ENCODE measurements at regions not wholly inside any gene's neighbourhood (a gene's known extent, or its start where the extent isn't known, plus 50 kb on each side); places are given as distances from the start of the nearest gene placed in this dataset.

DNA sequence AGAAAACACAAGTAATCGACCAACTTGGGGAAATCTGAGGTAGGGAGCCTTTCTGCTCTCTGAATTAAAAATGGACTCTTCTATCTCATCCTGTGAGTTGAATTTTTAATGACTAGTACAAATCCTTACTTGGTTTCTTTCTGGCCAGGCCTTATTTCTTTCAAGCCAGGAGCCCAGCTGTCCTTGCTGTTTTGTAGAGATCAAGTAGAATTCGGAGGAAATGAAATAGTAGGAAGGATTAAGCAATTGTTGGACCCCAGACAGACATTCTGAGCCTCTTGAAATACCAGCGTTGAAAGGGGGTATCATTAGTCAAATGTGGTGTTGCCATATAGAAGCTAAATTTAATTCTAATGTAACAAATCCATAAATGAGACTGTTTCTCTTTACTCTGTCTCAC, 53.7 kb upstream of the SMIM15 start:
- DNase-seq (ENCODE audit: low read depth), result no peak
- no peak overlapping the region for H3K4me3 ChIP-seq (ENCODE audit: low read depth, low read length)
- TF ChIP-seq, protein P1, sequence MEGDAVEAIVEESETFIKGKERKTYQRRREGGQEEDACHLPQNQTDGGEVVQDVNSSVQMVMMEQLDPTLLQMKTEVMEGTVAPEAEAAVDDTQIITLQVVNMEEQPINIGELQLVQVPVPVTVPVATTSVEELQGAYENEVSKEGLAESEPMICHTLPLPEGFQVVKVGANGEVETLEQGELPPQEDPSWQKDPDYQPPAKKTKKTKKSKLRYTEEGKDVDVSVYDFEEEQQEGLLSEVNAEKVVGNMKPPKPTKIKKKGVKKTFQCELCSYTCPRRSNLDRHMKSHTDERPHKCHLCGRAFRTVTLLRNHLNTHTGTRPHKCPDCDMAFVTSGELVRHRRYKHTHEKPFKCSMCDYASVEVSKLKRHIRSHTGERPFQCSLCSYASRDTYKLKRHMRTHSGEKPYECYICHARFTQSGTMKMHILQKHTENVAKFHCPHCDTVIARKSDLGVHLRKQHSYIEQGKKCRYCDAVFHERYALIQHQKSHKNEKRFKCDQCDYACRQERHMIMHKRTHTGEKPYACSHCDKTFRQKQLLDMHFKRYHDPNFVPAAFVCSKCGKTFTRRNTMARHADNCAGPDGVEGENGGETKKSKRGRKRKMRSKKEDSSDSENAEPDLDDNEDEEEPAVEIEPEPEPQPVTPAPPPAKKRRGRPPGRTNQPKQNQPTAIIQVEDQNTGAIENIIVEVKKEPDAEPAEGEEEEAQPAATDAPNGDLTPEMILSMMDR (conservative IDR thresholded peaks at IDR 0.05; ENCODE audit: low read depth, low read length), result no peak

DNA sequence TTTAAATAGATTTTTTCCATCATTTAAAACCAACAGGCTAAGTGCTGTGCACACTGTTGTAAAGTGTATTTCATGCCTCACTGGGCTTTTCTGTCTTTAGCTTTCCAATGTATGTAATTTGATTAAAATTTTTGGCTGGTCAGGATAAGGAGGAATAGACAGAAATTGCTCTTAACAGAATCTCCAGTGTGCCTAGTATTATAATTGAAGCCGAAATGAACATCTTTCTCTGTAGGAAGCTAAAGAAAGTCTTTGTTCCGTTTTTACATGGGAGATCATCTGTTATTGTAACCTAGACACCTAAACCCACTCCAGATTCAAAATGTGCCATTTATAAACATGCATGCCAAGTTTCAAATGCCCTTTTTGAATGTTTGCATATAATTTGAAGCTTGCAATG, 54.5 kb upstream of the SMIM15 start:
- no peak for DNase-seq (ENCODE audit: low read depth)
- TF ChIP-seq, protein P1 (conservative IDR thresholded peaks at IDR 0.05; ENCODE audit: low read depth, low read length), result no peak
- no peak overlapping the region for H3K4me3 ChIP-seq (ENCODE audit: low read depth, low read length)

DNA sequence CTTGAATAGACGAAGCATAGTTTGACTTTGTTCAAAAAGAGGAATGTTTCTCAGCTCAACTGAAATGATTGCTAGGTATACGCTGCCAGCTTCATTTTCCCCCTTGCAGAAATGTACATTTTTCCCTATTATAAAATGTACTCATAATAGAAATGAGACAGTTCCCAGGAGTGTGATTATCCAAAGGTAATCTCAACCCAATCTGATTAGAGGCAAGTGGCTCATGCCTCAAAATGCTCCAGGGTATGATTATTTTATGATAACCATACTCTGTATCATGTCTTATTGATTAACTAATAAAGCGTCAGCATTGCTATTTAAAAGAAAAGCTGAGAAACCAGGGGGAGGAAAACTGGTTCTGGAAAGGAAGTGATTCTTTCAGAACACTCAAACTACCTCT, 54.9 kb upstream of the SMIM15 start:
- TF ChIP-seq, protein P1 (conservative IDR thresholded peaks at IDR 0.05; ENCODE audit: low read depth, low read length), result no peak
- no peak for DNase-seq (ENCODE audit: low read depth)
- no peak overlapping the region for H3K4me3 ChIP-seq (ENCODE audit: low read depth, low read length)

DNA sequence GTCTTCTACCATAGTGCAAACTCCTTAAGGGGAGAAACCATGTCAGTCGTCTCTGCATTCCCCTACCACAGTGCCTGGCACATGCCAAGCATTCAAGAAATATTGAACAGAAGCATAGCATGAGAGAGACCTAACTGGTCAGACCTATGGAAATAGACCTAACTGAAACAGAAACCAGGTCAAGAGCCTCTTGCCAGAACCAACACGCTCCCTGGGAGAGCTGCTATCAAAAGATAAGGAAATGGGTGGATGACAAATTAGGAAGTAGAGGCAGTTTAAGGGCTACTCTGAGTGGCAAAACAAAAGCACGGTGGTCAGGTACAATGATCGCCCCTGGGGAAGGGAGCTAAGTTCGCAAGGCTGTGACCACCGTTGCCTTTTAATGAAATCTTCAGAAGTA, 66.0 kb upstream of the SMIM15 start:
- TF ChIP-seq, protein P1 (conservative IDR thresholded peaks at IDR 0.05; ENCODE audit: low read depth, low read length), result no peak
- no peak for DNase-seq (ENCODE audit: low read depth)
- H3K4me3 ChIP-seq (ENCODE audit: low read depth, low read length), result no peak overlapping the region

DNA sequence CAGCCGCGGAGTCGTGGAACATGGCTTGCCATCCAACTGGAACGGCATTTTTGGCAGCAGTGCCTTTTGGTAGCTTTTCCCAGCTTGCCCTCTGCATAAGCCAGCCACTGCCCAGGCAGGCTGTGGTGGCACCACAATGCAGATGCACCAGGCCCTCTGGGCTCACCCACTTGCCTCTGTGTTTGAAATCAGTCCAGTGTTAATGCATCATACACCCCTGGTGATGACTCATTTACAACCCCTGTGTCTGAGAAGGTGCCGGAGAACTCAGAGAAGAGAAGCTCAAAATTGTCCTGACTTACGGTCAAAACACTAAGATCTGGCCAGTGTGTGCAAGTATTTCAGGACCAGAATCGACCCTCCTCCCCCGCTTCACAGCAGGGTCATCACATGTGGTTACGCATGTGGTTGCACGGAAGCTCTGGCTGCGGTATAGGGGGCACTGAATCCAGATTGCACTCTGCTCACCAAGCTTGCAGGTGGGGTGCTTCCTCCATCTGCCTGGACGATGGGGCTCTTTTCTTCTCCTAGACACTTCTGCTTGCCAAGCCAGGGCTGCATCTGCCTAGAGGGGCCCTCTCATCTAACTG, 66.5 kb upstream of the SMIM15 start:
- TF ChIP-seq, protein P1 (conservative IDR thresholded peaks at IDR 0.05; ENCODE audit: low read depth, low read length), result no peak
- peak; percentile 61 for DNase-seq (ENCODE audit: low read depth)

DNA sequence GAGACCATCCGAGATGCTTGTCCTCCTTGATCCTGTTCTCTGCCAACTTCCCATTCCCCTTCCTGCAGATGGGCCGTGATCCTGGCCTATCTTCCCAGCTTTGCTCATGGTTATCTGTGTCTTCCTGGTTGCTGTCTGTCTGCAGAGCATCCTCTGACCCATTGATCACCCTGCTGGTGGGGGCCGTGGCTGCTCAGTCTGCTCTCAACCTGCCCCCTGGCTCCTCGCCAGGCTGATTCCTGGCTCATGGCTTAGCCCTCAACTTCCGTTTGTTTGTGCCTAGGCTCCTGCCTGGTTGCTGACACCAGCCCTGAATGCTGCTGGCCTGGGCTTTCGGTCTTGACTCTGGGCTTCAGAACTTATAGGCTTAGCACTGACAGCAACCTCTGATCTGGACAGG, 67.1 kb upstream of the SMIM15 start:
- H3K4me3 ChIP-seq (ENCODE audit: low read depth, low read length), result no peak overlapping the region
- DNase-seq (ENCODE audit: low read depth), result peak; percentile 20

More for the DNA sequence above, 66.5 kb upstream of the SMIM15 start:
- no peak overlapping the region for H3K4me3 ChIP-seq (ENCODE audit: low read depth, low read length)

DNA sequence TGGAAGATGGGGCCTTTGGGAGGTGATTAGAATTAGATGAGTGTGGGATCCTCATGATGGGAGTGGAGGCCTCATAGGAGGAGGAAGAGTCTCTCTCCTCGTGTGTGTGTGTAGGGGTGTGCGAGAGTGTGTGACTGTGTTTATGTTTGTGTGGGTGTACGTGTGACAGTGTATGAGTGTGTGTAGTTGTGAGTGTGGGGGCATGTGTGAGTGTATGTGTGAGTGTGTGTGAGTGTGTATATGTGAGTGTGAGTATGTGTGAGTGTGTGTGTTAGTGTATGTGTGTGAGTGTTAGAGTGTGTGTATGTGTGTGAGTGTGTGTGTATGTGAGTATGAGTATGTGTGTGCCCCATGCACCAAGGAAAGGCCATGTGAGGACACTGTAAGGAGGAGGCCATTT, 68.2 kb upstream of the SMIM15 start:
- H3K4me3 ChIP-seq (ENCODE audit: low read depth, low read length), result no peak overlapping the region
- DNase-seq (ENCODE audit: low read depth), result no peak
- TF ChIP-seq, protein P1 (conservative IDR thresholded peaks at IDR 0.05; ENCODE audit: low read depth, low read length), result no peak

More for the DNA sequence above, 67.1 kb upstream of the SMIM15 start:
- TF ChIP-seq, protein P1 (conservative IDR thresholded peaks at IDR 0.05; ENCODE audit: low read depth, low read length), result no peak
